Mesenteric fat pad (tissue), 1 donor: ENCODE measurements at regions not wholly inside any gene's neighbourhood (a gene's known extent, or its start where the extent isn't known, plus 50 kb on each side); places are given as distances from the start of the nearest gene placed in this dataset.
"Not testable (repeated sequence)": the region's sequence is repeated elsewhere in the genome, so short reads cannot be mapped to it uniquely, and the experiment has no call there.

ENCODE experiments used
- DNase-seq: peaks from one replicate; pipeline ENCODE4 v3.0.0-alpha.2; 2020; ENCODE audit warnings: low spot score
- donor health status: DM: yes; HTN: yes; CAD: no.

DNA sequence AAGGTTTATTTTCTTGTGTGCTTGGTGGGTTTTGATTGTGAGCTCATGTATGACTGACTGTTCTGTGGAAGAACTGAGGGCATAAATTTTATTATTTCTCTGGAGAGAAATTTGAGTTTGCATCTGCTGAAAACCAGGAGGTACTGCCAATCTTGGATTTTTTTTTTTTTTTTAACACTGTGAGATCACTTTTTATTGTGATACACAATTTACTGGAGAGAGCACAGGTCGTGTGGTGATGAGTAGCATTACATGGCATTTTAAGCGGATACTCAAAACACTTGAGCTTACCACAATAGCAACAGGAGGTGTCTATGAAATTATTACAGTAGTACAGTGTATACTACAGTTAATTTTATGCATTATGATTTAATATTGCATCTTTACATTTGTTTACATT, 237.4 kb downstream of the MFSD1 start:
- no peak for DNase-seq

GRCh38 chr3:159045279-159045885, 243.5 kb downstream of the MFSD1 start:
- no peak for DNase-seq

GRCh38 chr3:159047361-159047760, 245.5 kb downstream of the MFSD1 start:
- no peak for DNase-seq

DNA sequence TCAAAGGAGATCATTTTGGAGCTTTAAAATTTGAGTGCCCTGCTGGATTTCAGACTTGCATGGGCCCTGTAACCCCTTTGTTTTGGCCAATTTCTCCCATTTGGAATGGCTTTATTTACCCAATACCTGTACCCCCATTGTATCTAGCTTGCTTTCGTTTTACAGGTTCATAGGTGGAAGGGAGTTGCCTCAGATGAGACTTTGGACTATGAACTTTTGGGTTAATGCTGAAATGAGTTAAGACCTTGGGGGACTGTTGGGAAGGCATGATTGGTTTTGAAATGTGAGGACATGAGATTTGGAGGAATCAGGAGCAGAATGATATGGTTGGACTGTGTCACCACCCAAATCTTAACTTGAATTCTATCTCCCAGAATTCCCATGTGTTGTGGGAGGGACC, 250.6 kb downstream of the MFSD1 start:
- not testable (repeated sequence) for DNase-seq

GRCh38 chr3:159057621-159058020, 255.8 kb downstream of the MFSD1 start:
- DNase-seq: no peak

GRCh38 chr3:159058859-159059258, 257.0 kb downstream of the MFSD1 start:
- no peak for DNase-seq

GRCh38 chr3:159059395-159059794, 257.5 kb downstream of the MFSD1 start:
- DNase-seq: no peak

- DNase-seq: no peak
These were observed 261.0 kb downstream of the MFSD1 start for GRCh38 chr3:159062734-159063410.

GRCh38 chr3:159069091-159069490, 267.2 kb downstream of the MFSD1 start, which contains the start of gene IQCJ:
Gene IQCJ (plus strand): TSS chr3:159069319.
- DNase-seq: no peak

DNA sequence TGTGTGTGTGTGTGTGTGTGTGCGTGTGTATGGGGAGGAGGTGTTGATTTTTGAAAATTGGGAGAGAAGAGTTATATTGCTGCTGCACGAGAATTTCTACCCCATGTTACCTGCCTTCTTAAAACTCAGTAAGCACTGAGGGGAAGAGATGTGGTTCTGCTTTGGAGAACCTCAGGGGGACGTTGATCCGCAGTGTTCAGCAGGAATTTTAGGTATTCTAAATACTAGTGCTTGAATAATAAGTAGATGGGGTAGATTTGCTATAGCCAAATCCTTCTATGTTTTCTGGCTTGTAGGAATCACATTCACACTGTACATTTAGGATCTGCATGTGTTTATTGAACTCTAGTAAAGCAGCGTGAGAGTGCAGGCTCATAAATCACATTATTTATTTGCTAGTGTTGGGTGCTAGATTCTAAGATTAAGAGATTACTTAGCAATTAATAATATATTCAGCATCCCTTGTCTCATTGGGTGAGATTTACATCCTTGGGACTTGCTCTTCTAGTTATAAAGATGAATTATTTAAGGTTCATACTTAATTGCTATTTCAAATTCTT, 268.1 kb downstream of the MFSD1 start:
- no peak for DNase-seq

- no peak for DNase-seq
These were observed 273.2 kb downstream of the MFSD1 start for GRCh38 chr3:159074756-159075701.

GRCh38 chr3:159077860-159078259, 276.0 kb downstream of the MFSD1 start:
- no peak for DNase-seq

- no peak for DNase-seq
These were observed 278.4 kb downstream of the MFSD1 start for GRCh38 chr3:159080256-159080655.

- no peak for DNase-seq
These were observed 279.0 kb downstream of the MFSD1 start for GRCh38 chr3:159080821-159081220.

DNA sequence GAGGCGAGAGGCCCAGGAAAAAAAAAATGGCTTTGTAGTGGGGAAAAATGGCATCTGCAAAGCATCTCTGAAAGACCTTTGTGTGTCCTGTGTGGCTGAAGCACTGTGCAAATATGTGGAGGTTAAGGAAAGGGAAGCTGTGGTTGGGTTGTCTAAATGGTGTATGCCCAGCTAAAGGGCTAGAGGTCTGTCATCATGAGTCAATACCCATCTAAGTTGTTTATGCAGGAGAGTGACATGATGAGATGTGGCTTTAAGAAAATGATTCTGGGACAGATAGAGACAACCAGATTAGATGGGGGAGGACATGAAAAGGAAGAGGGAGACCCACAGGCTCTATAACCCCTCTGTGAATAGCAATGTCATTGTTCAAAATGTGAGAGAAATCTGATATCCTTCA, 280.7 kb downstream of the MFSD1 start:
- no peak for DNase-seq

DNA sequence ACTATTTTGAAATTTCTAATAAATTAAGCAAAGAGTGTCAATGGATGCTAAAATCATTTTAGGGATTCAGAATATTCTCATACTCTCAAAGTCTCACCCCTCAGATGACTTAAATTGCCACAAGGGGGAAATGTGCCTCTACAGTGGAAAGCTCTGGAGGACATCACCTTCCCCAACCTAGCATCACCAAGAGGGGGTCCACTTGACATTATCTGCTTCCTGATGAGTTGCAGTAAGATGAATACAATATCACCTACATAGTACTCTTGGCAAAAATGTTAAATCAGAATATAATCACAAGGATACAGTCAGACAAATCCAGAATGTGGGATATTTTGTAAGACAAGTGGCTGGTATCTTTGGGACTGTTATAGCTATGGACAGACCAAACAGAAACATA, 290.1 kb downstream of the MFSD1 start:
- DNase-seq: no peak

GRCh38 chr3:159102001-159102400, 300.1 kb downstream of the MFSD1 start:
- DNase-seq: no peak

GRCh38 chr3:159112724-159113123, 310.9 kb downstream of the MFSD1 start:
- no peak for DNase-seq

- no peak for DNase-seq
These were observed 311.5 kb downstream of the MFSD1 start for GRCh38 chr3:159113221-159113875.

DNA sequence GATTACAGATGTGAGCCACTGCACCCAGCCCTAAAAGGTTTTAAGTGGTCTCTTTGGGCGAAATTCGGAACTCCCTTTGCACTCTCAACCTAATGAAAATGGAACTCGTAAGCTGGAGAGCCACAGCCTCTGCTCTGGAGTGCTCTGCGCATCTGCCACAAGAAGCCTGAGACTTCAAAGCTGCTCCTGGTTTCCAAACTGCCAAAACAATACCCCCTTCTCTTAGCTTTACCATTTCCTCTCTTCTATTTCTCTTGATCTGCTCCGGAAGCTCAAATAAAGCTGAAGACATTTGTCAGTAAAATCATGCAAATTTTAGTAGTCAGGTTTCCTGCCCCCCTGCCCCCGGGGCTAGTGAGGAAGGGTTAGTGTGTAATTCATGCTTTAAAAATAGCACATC, 312.7 kb downstream of the MFSD1 start:
- DNase-seq: no peak

GRCh38 chr3:159123877-159124276, 322.0 kb downstream of the MFSD1 start:
- no peak for DNase-seq
